Activated naive CD4-positive, alpha-beta T cell treated with anti-CD3 and anti-CD28 coated beads, Interleukin-2, amount 10 ng/mL, durations not matched to agents 7 days and 5 days (primary cell): ENCODE measurements at regions not wholly inside any gene's neighbourhood (a gene's known extent, or its start where the extent isn't known, plus 50 kb on each side); places are given as distances from the start of the nearest gene placed in this dataset.

Experiments used
- CTCF ChIA-PET: fragments of 350-600 bp; sonication (Branson Sonifier 250); formaldehyde crosslinking; loops from one replicate; lab custom pipeline; 2021; ENCODE audit warnings: antibody characterized with exemption; lab: Charles Lee
- DNase-seq: peaks from one replicate; pipeline ENCODE4 v3.0.0-alpha.2; 2020
- H3K27ac Mint-ChIP-seq: one replicate; pipeline ENCODE4 v1.8.0; 2021; ENCODE audit warnings: mild to moderate bottlenecking, moderate library complexity, mixed read lengths
- H3K27me3 Mint-ChIP-seq: one replicate; pipeline ENCODE4 v1.8.0; 2021; ENCODE audit warnings: mild to moderate bottlenecking, mixed read lengths
- H3K36me3 Mint-ChIP-seq: one replicate; pipeline ENCODE4 v1.8.0; 2021; ENCODE audit warnings: mixed read lengths
- H3K4me1 Mint-ChIP-seq: one replicate; pipeline ENCODE4 v1.8.0; 2021; ENCODE audit warnings: mixed read lengths
- H3K4me3 Mint-ChIP-seq: one replicate; pipeline ENCODE4 v1.8.0; 2021; ENCODE audit warnings: mild to moderate bottlenecking, moderate library complexity, mixed read lengths
- H3K9me3 Mint-ChIP-seq: one replicate; pipeline ENCODE4 v1.8.0; 2021; ENCODE audit warnings: mixed read lengths

GRCh38 chr22:34293324-34293723 is 373.0 kb upstream of the LARGE1 start:
- DNase-seq = no peak
- CTCF ChIA-PET = no interaction called here
- Mint-ChIP-seq H3K36me3 (no peaks in the 10 kb centered on the region), H3K27me3 (no peaks in the 10 kb centered on the region), H3K9me3 (peaks cover 8% of the 10 kb centered on the region), H3K27ac (no peak overlapping the region), H3K4me3 (no peak overlapping the region), H3K4me1 (no peaks in the 10 kb centered on the region)

GRCh38 chr22:34294476-34294875 is 374.2 kb upstream of the LARGE1 start:
- no peak for DNase-seq
- no peak overlapping the region for H3K27ac Mint-ChIP-seq
- H3K9me3 Mint-ChIP-seq = no peaks in the 10 kb centered on the region
- no peak overlapping the region for H3K4me3 Mint-ChIP-seq
- no peaks in the 10 kb centered on the region for H3K36me3 Mint-ChIP-seq
- H3K4me1 Mint-ChIP-seq = no peaks in the 10 kb centered on the region
- H3K27me3 Mint-ChIP-seq = no peaks in the 10 kb centered on the region
- CTCF ChIA-PET = no interaction called here

GRCh38 chr22:34294986-34295385 is 374.7 kb upstream of the LARGE1 start:
- H3K4me3 Mint-ChIP-seq = no peak overlapping the region
- no peaks in the 10 kb centered on the region for H3K9me3 Mint-ChIP-seq
- DNase-seq = no peak
- H3K36me3 Mint-ChIP-seq = no peaks in the 10 kb centered on the region
- no peaks in the 10 kb centered on the region for H3K4me1 Mint-ChIP-seq
- no peaks in the 10 kb centered on the region for H3K27me3 Mint-ChIP-seq
- no peak overlapping the region for H3K27ac Mint-ChIP-seq
- CTCF ChIA-PET = no interaction called here

- peaks cover 4% of the 10 kb centered on the region for H3K9me3 Mint-ChIP-seq
Observed at GRCh38 chr22:34296461-34296860, 376.2 kb upstream of the LARGE1 start.

GRCh38 chr22:34297536-34298120 is 377.4 kb upstream of the LARGE1 start:
- peaks cover 4% of the 10 kb centered on the region for H3K9me3 Mint-ChIP-seq
- no peak for DNase-seq
- H3K27me3 Mint-ChIP-seq = no peaks in the 10 kb centered on the region
- H3K4me3 Mint-ChIP-seq = no peak overlapping the region
- H3K4me1 Mint-ChIP-seq = no peaks in the 10 kb centered on the region
- CTCF ChIA-PET = no interaction called here
- H3K36me3 Mint-ChIP-seq = no peaks in the 10 kb centered on the region
- no peak overlapping the region for H3K27ac Mint-ChIP-seq

More at GRCh38 chr22:34296461-34296860, 376.2 kb upstream of the LARGE1 start:
- H3K27ac Mint-ChIP-seq = no peak overlapping the region
- CTCF ChIA-PET = no interaction called here
- no peak overlapping the region for H3K4me3 Mint-ChIP-seq
- no peaks in the 10 kb centered on the region for H3K36me3 Mint-ChIP-seq
- H3K4me1 Mint-ChIP-seq = no peaks in the 10 kb centered on the region
- no peaks in the 10 kb centered on the region for H3K27me3 Mint-ChIP-seq
- no peak for DNase-seq

GRCh38 chr22:34299496-34299895 is 379.2 kb upstream of the LARGE1 start:
- Mint-ChIP-seq H3K4me3 (no peak overlapping the region), H3K9me3 (peaks cover 4% of the 10 kb centered on the region), H3K4me1 (no peaks in the 10 kb centered on the region), H3K27ac (no peak overlapping the region), H3K27me3 (no peaks in the 10 kb centered on the region), H3K36me3 (no peaks in the 10 kb centered on the region)
- CTCF ChIA-PET = no interaction called here
- no peak for DNase-seq

- CTCF ChIA-PET = no interaction called here
Observed at GRCh38 chr22:34301569-34301968, 381.3 kb upstream of the LARGE1 start.

GRCh38 chr22:34303656-34304055 is 383.4 kb upstream of the LARGE1 start:
- H3K4me1 Mint-ChIP-seq = no peaks in the 10 kb centered on the region
- no peaks in the 10 kb centered on the region for H3K27me3 Mint-ChIP-seq
- no peak for DNase-seq
- CTCF ChIA-PET = no interaction called here
- no peak overlapping the region for H3K4me3 Mint-ChIP-seq
- H3K27ac Mint-ChIP-seq = no peak overlapping the region
- no peaks in the 10 kb centered on the region for H3K36me3 Mint-ChIP-seq
- H3K9me3 Mint-ChIP-seq = peaks cover 4% of the 10 kb centered on the region

More at GRCh38 chr22:34301569-34301968, 381.3 kb upstream of the LARGE1 start:
- no peak for DNase-seq
- H3K4me3 Mint-ChIP-seq = no peak overlapping the region
- H3K4me1 Mint-ChIP-seq = no peaks in the 10 kb centered on the region
- no peak overlapping the region for H3K27ac Mint-ChIP-seq
- peaks cover 4% of the 10 kb centered on the region for H3K9me3 Mint-ChIP-seq
- H3K36me3 Mint-ChIP-seq = no peaks in the 10 kb centered on the region
- no peaks in the 10 kb centered on the region for H3K27me3 Mint-ChIP-seq

GRCh38 chr22:34306361-34306760 is 386.1 kb upstream of the LARGE1 start:
- no peaks in the 10 kb centered on the region for H3K36me3 Mint-ChIP-seq
- CTCF ChIA-PET = no interaction called here
- no peaks in the 10 kb centered on the region for H3K27me3 Mint-ChIP-seq
- H3K27ac Mint-ChIP-seq = no peak overlapping the region
- H3K4me3 Mint-ChIP-seq = no peak overlapping the region
- H3K4me1 Mint-ChIP-seq = no peaks in the 10 kb centered on the region
- DNase-seq = no peak
- H3K9me3 Mint-ChIP-seq = peaks cover 6% of the 10 kb centered on the region

GRCh38 chr22:34308101-34308500 is 387.8 kb upstream of the LARGE1 start:
- peaks cover 7% of the 10 kb centered on the region for H3K9me3 Mint-ChIP-seq
- no peak overlapping the region for H3K4me3 Mint-ChIP-seq
- H3K27me3 Mint-ChIP-seq = no peaks in the 10 kb centered on the region
- H3K27ac Mint-ChIP-seq = no peak overlapping the region
- no peak for DNase-seq
- no peaks in the 10 kb centered on the region for H3K4me1 Mint-ChIP-seq
- no peaks in the 10 kb centered on the region for H3K36me3 Mint-ChIP-seq
- CTCF ChIA-PET = no interaction called here

GRCh38 chr22:34319346-34319745 is 399.1 kb upstream of the LARGE1 start:
- Mint-ChIP-seq H3K4me3 (no peak overlapping the region), H3K36me3 (no peaks in the 10 kb centered on the region), H3K27me3 (no peaks in the 10 kb centered on the region), H3K27ac (no peak overlapping the region), H3K9me3 (peaks cover 9% of the 10 kb centered on the region), H3K4me1 (no peaks in the 10 kb centered on the region)
- DNase-seq = no peak
- CTCF ChIA-PET = no interaction called here

- H3K4me3 Mint-ChIP-seq = no peak overlapping the region
- CTCF ChIA-PET = no interaction called here
- no peak for DNase-seq
- H3K4me1 Mint-ChIP-seq = no peaks in the 10 kb centered on the region
- H3K36me3 Mint-ChIP-seq = no peaks in the 10 kb centered on the region
- peaks cover 5% of the 10 kb centered on the region for H3K9me3 Mint-ChIP-seq
- H3K27ac Mint-ChIP-seq = no peak overlapping the region
- no peaks in the 10 kb centered on the region for H3K27me3 Mint-ChIP-seq
Observed at GRCh38 chr22:34324763-34325162, 404.5 kb upstream of the LARGE1 start.

GRCh38 chr22:34326901-34327300 is 406.6 kb upstream of the LARGE1 start:
- Mint-ChIP-seq H3K27me3 (no peaks in the 10 kb centered on the region), H3K9me3 (peaks cover 7% of the 10 kb centered on the region), H3K27ac (no peak overlapping the region), H3K4me1 (no peaks in the 10 kb centered on the region), H3K36me3 (no peaks in the 10 kb centered on the region), H3K4me3 (no peak overlapping the region)
- CTCF ChIA-PET = no interaction called here
- DNase-seq = no peak

- H3K9me3 Mint-ChIP-seq = peaks cover 20% of the 10 kb centered on the region
- DNase-seq = no peak
- no peaks in the 10 kb centered on the region for H3K4me1 Mint-ChIP-seq
- H3K36me3 Mint-ChIP-seq = no peaks in the 10 kb centered on the region
- H3K27me3 Mint-ChIP-seq = no peaks in the 10 kb centered on the region
- H3K27ac Mint-ChIP-seq = no peak overlapping the region
- CTCF ChIA-PET = no interaction called here
- H3K4me3 Mint-ChIP-seq = no peak overlapping the region
Observed at GRCh38 chr22:34330432-34330831, 410.2 kb upstream of the LARGE1 start.

GRCh38 chr22:34333285-34333684 is 413.0 kb upstream of the LARGE1 start:
- Mint-ChIP-seq H3K4me1 (no peaks in the 10 kb centered on the region), H3K9me3 (peaks cover 25% of the 10 kb centered on the region), H3K36me3 (no peaks in the 10 kb centered on the region)

GRCh38 chr22:34334893-34335292 is 414.6 kb upstream of the LARGE1 start:
- Mint-ChIP-seq H3K36me3 (no peaks in the 10 kb centered on the region), H3K4me3 (no peak overlapping the region), H3K9me3 (peaks cover 27% of the 10 kb centered on the region), H3K27me3 (no peaks in the 10 kb centered on the region), H3K4me1 (no peaks in the 10 kb centered on the region), H3K27ac (no peak overlapping the region)
- DNase-seq = no peak
- CTCF ChIA-PET = no interaction called here

More at GRCh38 chr22:34333285-34333684, 413.0 kb upstream of the LARGE1 start:
- Mint-ChIP-seq H3K4me3 (no peak overlapping the region), H3K27me3 (no peaks in the 10 kb centered on the region), H3K27ac (no peak overlapping the region)
- no peak for DNase-seq
- CTCF ChIA-PET = no interaction called here
